ENCODE measurements at regions not wholly inside any gene's neighbourhood (a gene's known extent, or its start where the extent isn't known, plus 50 kb on each side); places are given as distances from the start of the nearest gene placed in this dataset.
"Not testable (repeated sequence)": the region's sequence is repeated elsewhere in the genome, so short reads cannot be mapped to it uniquely, and the experiment has no call there.

GRCh38 chr10:9399275-9399983 is 1344.9 kb downstream of the GATA3 start:
- intact Hi-C loops (cut with DNase I), result no loop called here
- DNase-seq, result no peak
- H3K27me3 ChIP-seq, result no peaks in the 10 kb centered on the region
- ATAC-seq, result no peak
- no peak overlapping the region for H3K27ac ChIP-seq
- H3K4me3 ChIP-seq, result no peak overlapping the region
- TF ChIP-seq CTCF (IDR thresholded peaks at IDR 0.05), result no peak
- no peaks in the 10 kb centered on the region for H3K4me1 ChIP-seq
- H3K36me3 ChIP-seq, result no peaks in the 10 kb centered on the region
- H3K9me3 ChIP-seq, result no peaks in the 10 kb centered on the region

- H3K27me3 ChIP-seq; H3K4me1 ChIP-seq; H3K4me3 ChIP-seq; H3K36me3 ChIP-seq; H3K27ac ChIP-seq; H3K9me3 ChIP-seq; ATAC-seq; intact Hi-C loops (cut with DNase I): not testable (repeated sequence)
- peak in 1 of 4 donors; percentile 35 for DNase-seq
Observed at GRCh38 chr10:9402067-9402466, 1347.6 kb downstream of the GATA3 start.

- not testable (repeated sequence) for H3K9me3 ChIP-seq
Observed at GRCh38 chr10:9402507-9403195, 1348.2 kb downstream of the GATA3 start.

GRCh38 chr10:9407201-9407600 is 1352.7 kb downstream of the GATA3 start:
- H3K27ac ChIP-seq; H3K36me3 ChIP-seq; H3K4me1 ChIP-seq; H3K27me3 ChIP-seq; ATAC-seq; H3K4me3 ChIP-seq; intact Hi-C loops (cut with DNase I): not testable (repeated sequence)
- peak in 1 of 4 donors; percentile 30 for DNase-seq
- peaks cover 0 to 12% of the 10 kb centered on the region in 2 donors for H3K9me3 ChIP-seq

More at GRCh38 chr10:9402507-9403195, 1348.2 kb downstream of the GATA3 start:
- H3K27ac ChIP-seq; H3K27me3 ChIP-seq; intact Hi-C loops (cut with DNase I); H3K4me1 ChIP-seq; ATAC-seq; H3K4me3 ChIP-seq; H3K36me3 ChIP-seq: not testable (repeated sequence)
- peak in 1 of 4 donors; percentile 19 for DNase-seq

GRCh38 chr10:9416331-9416730 is 1361.8 kb downstream of the GATA3 start:
- Histone ChIP-seq H3K27ac (no peak overlapping the region), H3K27me3 (no peaks in the 10 kb centered on the region), H3K4me3 (no peak overlapping the region), H3K4me1 (no peaks in the 10 kb centered on the region), H3K9me3 (no peaks in the 10 kb centered on the region), H3K36me3 (no peaks in the 10 kb centered on the region)
- TF ChIP-seq CTCF (IDR thresholded peaks at IDR 0.05), result no peak
- intact Hi-C loops (cut with DNase I), result no loop called here
- DNase-seq (no peak), ATAC-seq (no peak)

- intact Hi-C loops (cut with DNase I), result no loop called here
- no peak for DNase-seq
- Histone ChIP-seq H3K36me3 (no peaks in the 10 kb centered on the region), H3K9me3 (no peaks in the 10 kb centered on the region), H3K4me1 (no peaks in the 10 kb centered on the region), H3K27me3 (no peaks in the 10 kb centered on the region), H3K27ac (no peak overlapping the region), H3K4me3 (no peak overlapping the region)
- TF ChIP-seq CTCF (IDR thresholded peaks at IDR 0.05), result no peak
- ATAC-seq, result no peak
Observed at GRCh38 chr10:9419757-9420156, 1365.3 kb downstream of the GATA3 start.
